GM23338 (cell line): ENCODE measurements at regions not wholly inside any gene's neighbourhood (a gene's known extent, or its start where the extent isn't known, plus 50 kb on each side); places are given as distances from the start of the nearest gene placed in this dataset.

ENCODE experiments used
- ATAC-seq: fragments of 200-7000 bp; cut with Tn5 transposase; 3 replicates; pipeline ENCODE4 v1.9.1; 2020
- DNase-seq: peaks from one replicate; pipeline ENCODE4 v3.0.0-alpha.2; 2015; ENCODE audit warnings: low spot score
- H2AFZ ChIP-seq: fragments of 200-600 bp; sonication (generic); 2 replicates; pipeline ENCODE4 v1.8.0; 2016; ENCODE audit warnings: antibody characterized with exemption, mild to moderate bottlenecking, moderate library complexity
- H3F3A ChIP-seq: fragments of 200-600 bp; sonication (generic); replicated peaks from 2 replicates; pipeline ENCODE4 v1.8.0; 2017; ENCODE audit warnings: antibody characterized with exemption, mixed run types, low read depth
- H3K27ac ChIP-seq: fragments of 200-600 bp; sonication (generic); 2 replicates; pipeline ENCODE4 v1.6.1; 2016; ENCODE audit warnings: low read depth
- H3K27me3 ChIP-seq: fragments of 200-600 bp; sonication (generic); 2 replicates; pipeline ENCODE4 v1.8.0; 2016; ENCODE audit warnings: mild to moderate bottlenecking, mixed run types, moderate library complexity; ENCODE audit not compliant: insufficient read depth
- H3K36me3 ChIP-seq: fragments of 200-600 bp; sonication (generic); 2 replicates; pipeline ENCODE4 v1.8.0; 2016; ENCODE audit warnings: mild to moderate bottlenecking; ENCODE audit not compliant: insufficient read depth
- H3K4me1 ChIP-seq: fragments of 200-600 bp; sonication (generic); 2 replicates; pipeline ENCODE4 v1.8.0; 2016; ENCODE audit warnings: mild to moderate bottlenecking, moderate library complexity; ENCODE audit not compliant: insufficient read depth
- H3K4me2 ChIP-seq: fragments of 200-600 bp; sonication (generic); 2 replicates; pipeline ENCODE4 v1.7.1; 2017; ENCODE audit warnings: mixed run types
- H3K4me3 ChIP-seq: fragments of 200-600 bp; sonication (generic); 2 replicates; pipeline ENCODE4 v1.6.1; 2016; ENCODE audit warnings: mixed run types
- H3K79me2 ChIP-seq: fragments of 200-600 bp; sonication (generic); replicated peaks from 2 replicates; pipeline ENCODE4 v1.8.0; 2017; ENCODE audit warnings: mild to moderate bottlenecking; ENCODE audit not compliant: insufficient read depth
- H3K9me2 ChIP-seq: fragments of 200-600 bp; sonication (generic); 2 replicates; pipeline ENCODE4 v1.8.0; 2017; ENCODE audit not compliant: insufficient read depth
- H4K20me1 ChIP-seq: fragments of 200-600 bp; sonication (generic); replicated peaks from 2 replicates; pipeline ENCODE4 v1.8.0; 2017; ENCODE audit warnings: mild to moderate bottlenecking; ENCODE audit not compliant: insufficient read depth
- H3K27ac Mint-ChIP-seq: 2 replicates; pipeline ENCODE4 v1.8.0; 2020; ENCODE audit warnings: inconsistent platforms, mild to moderate bottlenecking, moderate library complexity, mixed read lengths
- H3K27me3 Mint-ChIP-seq: 3 replicates; pipeline ENCODE4 v1.8.0; 2022; ENCODE audit warnings: low read depth, mild to moderate bottlenecking, moderate library complexity, mixed read lengths, inconsistent platforms; ENCODE audit not compliant: insufficient read depth, poor library complexity
- H3K36me3 Mint-ChIP-seq: 3 replicates; pipeline ENCODE4 v1.8.0; 2021; ENCODE audit warnings: low read depth, mild to moderate bottlenecking, inconsistent platforms, moderate library complexity, mixed read lengths
- H3K4me1 Mint-ChIP-seq: 3 replicates; pipeline ENCODE4 v1.8.0; 2020; ENCODE audit warnings: mild to moderate bottlenecking, inconsistent platforms, mixed read lengths
- H3K4me3 Mint-ChIP-seq: 3 replicates; pipeline ENCODE4 v1.8.0; 2021; ENCODE audit warnings: moderate library complexity, mild to moderate bottlenecking, inconsistent platforms, mixed read lengths
- H3K9me3 Mint-ChIP-seq: 3 replicates; pipeline ENCODE4 v1.8.0; 2020; ENCODE audit warnings: moderate library complexity, mild to moderate bottlenecking, inconsistent platforms, mixed read lengths
- CREB1 ChIP-seq: fragments of 250-450 bp; sonication (Bioruptor Pico); IDR thresholded peaks from 2 replicates; pipeline ENCODE4 v1.5.0; 2020; ENCODE audit warnings: low read depth, mild to moderate bottlenecking, moderate library complexity
- CTCF ChIP-seq, 2 experiments: fragments of 200-600 bp in 1 of 2; sonication (generic) in 1 of 2; conservative IDR thresholded peaks; 2 replicates each; pipeline versions ENCODE4 v1.5.1 to v1.6.1; 2016 to 2017; ENCODE audit warnings: antibody characterized with exemption in 2 of 2, low read depth in 2 of 2, mild to moderate bottlenecking in 2 of 2, moderate library complexity in 1 of 2
- ETS1 ChIP-seq: IDR thresholded peaks from 2 replicates; pipeline ENCODE4 v1.6.1; 2016; ENCODE audit warnings: antibody characterized with exemption
- EZH2 ChIP-seq: fragments of 200-600 bp; sonication (generic); IDR thresholded peaks from one replicate; pipeline ENCODE4 v1.8.0; 2017; ENCODE audit warnings: antibody characterized with exemption, mild to moderate bottlenecking, low read depth; ENCODE audit not compliant: unreplicated experiment
- EZH2phosphoT487 ChIP-seq: fragments of 200-600 bp; sonication (generic); IDR thresholded peaks from one replicate; pipeline ENCODE4 v1.8.1; 2018; ENCODE audit warnings: antibody characterized with exemption; ENCODE audit not compliant: unreplicated experiment
- JUNB ChIP-seq: IDR thresholded peaks from one replicate; pipeline ENCODE4 v1.6.1; 2016; ENCODE audit warnings: antibody characterized with exemption; ENCODE audit not compliant: unreplicated experiment
- NANOG ChIP-seq: IDR thresholded peaks from 2 replicates; pipeline ENCODE4 v1.6.1; 2016; ENCODE audit warnings: antibody characterized with exemption, borderline replicate concordance
- POLR2AphosphoS5 ChIP-seq: IDR thresholded peaks from 2 replicates; pipeline ENCODE4 v1.6.1; 2016; ENCODE audit warnings: antibody characterized with exemption, low read depth
- REST ChIP-seq: IDR thresholded peaks from one replicate; pipeline ENCODE4 v1.6.1; 2018; ENCODE audit warnings: antibody characterized with exemption; ENCODE audit not compliant: unreplicated experiment
- STAT1 ChIP-seq: IDR thresholded peaks from one replicate; pipeline ENCODE4 v1.6.1; 2016; ENCODE audit warnings: antibody characterized with exemption; ENCODE audit not compliant: unreplicated experiment
- ZNF114 ChIP-seq: fragments of 250-450 bp; sonication (Bioruptor Pico); IDR thresholded peaks from 2 replicates; pipeline ENCODE4 v1.5.0; 2020; ENCODE audit warnings: mild to moderate bottlenecking, moderate library complexity
- ZNF331 ChIP-seq: fragments of 250-450 bp; sonication (Bioruptor Pico); IDR thresholded peaks from 2 replicates; pipeline ENCODE4 v1.5.0; 2020; ENCODE audit warnings: low read depth, mild to moderate bottlenecking, moderate library complexity
- ZNF462 ChIP-seq: fragments of 250-450 bp; sonication (Bioruptor Pico); IDR thresholded peaks from 2 replicates; pipeline ENCODE4 v1.5.0; 2020; ENCODE audit warnings: mild to moderate bottlenecking, moderate library complexity

- peaks cover 3% of the 10 kb centered on the region; the same call in 2 of the 3 replicates for H3K36me3 Mint-ChIP-seq
- H4K20me1 ChIP-seq = no peaks in the 10 kb centered on the region
Observed at GRCh38 chr3:89971329-89971728, 863.9 kb downstream of the EPHA3 start.

More at GRCh38 chr3:89971329-89971728, 863.9 kb downstream of the EPHA3 start:
- Histone ChIP-seq H3K9me2 (no peaks in the 10 kb centered on the region), H3K4me2 (no peak overlapping the region), H3F3A (no peaks in the 10 kb centered on the region), H3K4me1 (no peaks in the 10 kb centered on the region), H3K27me3 (no peaks in the 10 kb centered on the region), H3K79me2 (no peaks in the 10 kb centered on the region), H2AFZ (no peak overlapping the region), H3K36me3 (no peaks in the 10 kb centered on the region), H3K27ac (no peak overlapping the region), H3K4me3 (no peak overlapping the region)
- no peak for DNase-seq
- peaks cover 3% of the 10 kb centered on the region for H3K27me3 Mint-ChIP-seq
- H3K9me3 Mint-ChIP-seq = peaks cover 7% of the 10 kb centered on the region
- no peak overlapping the region for H3K4me3 Mint-ChIP-seq
- TF ChIP-seq REST = no peak
- TF ChIP-seq JUNB = no peak
- no peak for TF ChIP-seq EZH2
- no peak for TF ChIP-seq NANOG
- no peak for TF ChIP-seq ZNF114
- TF ChIP-seq STAT1 = no peak
- TF ChIP-seq POLR2AphosphoS5 = no peak
- no peak for TF ChIP-seq ZNF462
- no peak for TF ChIP-seq EZH2phosphoT487
- TF ChIP-seq ZNF331 (CRISPR knock-in tag) = no peak
- TF ChIP-seq ETS1 = no peak
- TF ChIP-seq CREB1 (CRISPR knock-in tag) = no peak
- no peak for TF ChIP-seq CTCF (conservative IDR thresholded peaks at IDR 0.05; ENCODE audit: low read depth in 2 of 2)
- no peak overlapping the region for H3K27ac Mint-ChIP-seq
- ATAC-seq = no peak
- no peaks in the 10 kb centered on the region for H3K4me1 Mint-ChIP-seq
